ENCODE measurements at regions not wholly inside any gene's neighbourhood (a gene's known extent, or its start where the extent isn't known, plus 50 kb on each side); places are given as distances from the start of the nearest gene placed in this dataset.

- CTCF ChIA-PET = interaction anchor here (1.0 to 2.0 kb wide), 2 partner anchors 19 to 60 kb away, joined by 3 to 9 read pairs; no protein-coding TSS in a partner anchor
- POLR2A ChIA-PET = no interaction called here
- TF ChIP-seq, protein P1, sequence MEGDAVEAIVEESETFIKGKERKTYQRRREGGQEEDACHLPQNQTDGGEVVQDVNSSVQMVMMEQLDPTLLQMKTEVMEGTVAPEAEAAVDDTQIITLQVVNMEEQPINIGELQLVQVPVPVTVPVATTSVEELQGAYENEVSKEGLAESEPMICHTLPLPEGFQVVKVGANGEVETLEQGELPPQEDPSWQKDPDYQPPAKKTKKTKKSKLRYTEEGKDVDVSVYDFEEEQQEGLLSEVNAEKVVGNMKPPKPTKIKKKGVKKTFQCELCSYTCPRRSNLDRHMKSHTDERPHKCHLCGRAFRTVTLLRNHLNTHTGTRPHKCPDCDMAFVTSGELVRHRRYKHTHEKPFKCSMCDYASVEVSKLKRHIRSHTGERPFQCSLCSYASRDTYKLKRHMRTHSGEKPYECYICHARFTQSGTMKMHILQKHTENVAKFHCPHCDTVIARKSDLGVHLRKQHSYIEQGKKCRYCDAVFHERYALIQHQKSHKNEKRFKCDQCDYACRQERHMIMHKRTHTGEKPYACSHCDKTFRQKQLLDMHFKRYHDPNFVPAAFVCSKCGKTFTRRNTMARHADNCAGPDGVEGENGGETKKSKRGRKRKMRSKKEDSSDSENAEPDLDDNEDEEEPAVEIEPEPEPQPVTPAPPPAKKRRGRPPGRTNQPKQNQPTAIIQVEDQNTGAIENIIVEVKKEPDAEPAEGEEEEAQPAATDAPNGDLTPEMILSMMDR (IDR thresholded peaks at IDR 0.05; ENCODE audit: control extremely low read depth, extremely low read depth, low read depth, missing control alignments) = no peak
- DNase-seq (ENCODE audit: extremely low spot score) = no peak
These were observed 70.3 kb upstream of the NHSL1 start for GRCh38 chr6:138569554-138569953.

GRCh38 chr6:138569970-138570724 is 70.9 kb upstream of the NHSL1 start:
- DNase-seq (ENCODE audit: extremely low spot score) = no peak
- ChIA-PET CTCF (interaction anchor here (0.9 to 2.0 kb wide), 3 partner anchors 15 to 19 kb away, joined by 3 to 9 read pairs (median 4); no protein-coding TSS in a partner anchor), POLR2A (no interaction called here)
- TF ChIP-seq, protein P1 (IDR thresholded peaks at IDR 0.05; ENCODE audit: control extremely low read depth, extremely low read depth, low read depth, missing control alignments) = no peak

GRCh38 chr6:138570725-138571029 is 71.4 kb upstream of the NHSL1 start:
- POLR2A ChIA-PET = no interaction called here
- CTCF ChIA-PET = interaction anchor here (0.9 to 2.0 kb wide), 3 partner anchors 14 to 18 kb away, joined by 3 to 9 read pairs (median 4); no protein-coding TSS in a partner anchor
- TF ChIP-seq, protein P1 (IDR thresholded peaks at IDR 0.05; ENCODE audit: control extremely low read depth, extremely low read depth, low read depth, missing control alignments) = no peak
- DNase-seq (ENCODE audit: extremely low spot score) = no peak

- ChIA-PET CTCF (interaction anchor here (0.9 to 2.0 kb wide), 3 partner anchors 14 to 18 kb away, joined by 3 to 9 read pairs (median 4); no protein-coding TSS in a partner anchor), POLR2A (no interaction called here)
- TF ChIP-seq, protein P1 (IDR thresholded peaks at IDR 0.05; ENCODE audit: control extremely low read depth, extremely low read depth, low read depth, missing control alignments) = no peak
- no peak for DNase-seq (ENCODE audit: extremely low spot score)
These were observed 71.9 kb upstream of the NHSL1 start for GRCh38 chr6:138571181-138571580.

DNA sequence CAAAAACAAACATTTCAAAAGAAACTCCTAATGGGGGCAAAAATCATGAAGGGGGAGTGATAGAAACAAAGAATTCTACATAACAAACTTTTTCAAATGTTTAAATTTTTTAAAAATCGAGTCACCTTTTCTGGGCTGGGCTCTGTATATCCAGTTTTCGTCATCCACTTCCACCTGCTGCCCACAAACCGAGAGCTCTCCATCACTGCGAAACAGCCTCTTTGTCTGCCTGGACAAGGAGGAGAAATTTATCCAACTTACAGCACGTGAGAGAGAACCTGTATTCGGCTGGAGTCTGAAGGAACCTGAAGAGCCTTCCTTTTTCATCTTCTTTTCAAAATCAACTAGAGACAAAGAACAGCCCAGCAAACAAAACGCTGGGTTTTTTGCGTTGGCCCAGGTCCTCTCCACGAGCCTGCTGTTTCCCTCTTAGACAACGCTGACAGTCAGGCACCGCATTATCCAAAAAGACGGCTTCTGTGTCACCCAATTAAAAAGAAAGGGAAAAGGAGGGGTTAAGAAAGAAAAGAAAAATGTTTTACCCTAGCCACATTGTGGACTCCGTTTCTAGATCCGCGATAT is 72.4 kb upstream of the NHSL1 start:
- POLR2A ChIA-PET = no interaction called here
- TF ChIP-seq, protein P1 (IDR thresholded peaks at IDR 0.05; ENCODE audit: control extremely low read depth, extremely low read depth, low read depth, missing control alignments) = no peak
- CTCF ChIA-PET = interaction anchor here (1.6 to 2.0 kb wide), 2 partner anchors 16 to 17 kb away, joined by 4 to 9 read pairs; no protein-coding TSS in a partner anchor
- DNase-seq (ENCODE audit: extremely low spot score) = no peak

DNA sequence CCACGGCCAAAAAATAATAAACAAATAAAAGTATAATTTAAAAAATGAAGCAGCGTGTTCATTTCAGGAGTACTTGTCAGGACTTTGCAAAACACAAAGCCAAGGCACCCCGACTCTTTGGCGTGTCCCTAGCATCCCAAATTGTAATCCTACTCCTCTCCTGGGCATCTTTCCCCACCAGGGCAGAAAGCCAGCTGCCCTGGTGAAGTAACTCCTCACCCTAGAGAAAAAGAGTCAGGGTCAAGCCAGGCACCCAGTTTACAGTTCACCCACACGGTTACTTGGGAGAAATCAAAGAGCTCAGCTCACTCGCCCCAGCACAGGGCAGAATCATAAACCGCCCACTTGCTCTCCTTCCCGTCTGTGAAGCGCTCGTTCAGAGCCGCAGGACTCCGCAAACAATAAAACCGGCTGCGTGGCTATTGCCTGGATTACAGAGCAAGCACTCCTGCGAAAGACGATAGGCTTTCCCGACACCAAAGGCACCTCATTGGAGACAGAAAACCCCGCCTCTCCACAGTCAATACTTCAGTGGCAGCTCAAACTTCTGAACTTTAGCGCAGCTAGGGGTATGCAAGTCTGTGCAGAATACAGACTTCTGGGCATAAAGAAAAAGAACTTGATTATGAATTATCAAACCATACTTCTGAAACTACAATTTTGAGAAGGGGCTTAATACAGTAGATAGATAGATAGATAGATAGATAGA is 73.0 kb upstream of the NHSL1 start:
- CTCF ChIA-PET = interaction anchor here (0.8 to 1.4 kb wide), 2 partner anchors 12 to 16 kb away, joined by 3 to 5 read pairs; no protein-coding TSS in a partner anchor
- TF ChIP-seq, protein P1 (IDR thresholded peaks at IDR 0.05; ENCODE audit: control extremely low read depth, extremely low read depth, low read depth, missing control alignments) = no peak
- no peak for DNase-seq (ENCODE audit: extremely low spot score)
- POLR2A ChIA-PET = no interaction called here
